LNCaP clone FGC (cell line): ENCODE measurements at regions not wholly inside any gene's neighbourhood (a gene's known extent, or its start where the extent isn't known, plus 50 kb on each side); places are given as distances from the start of the nearest gene placed in this dataset.

ENCODE experiments used
- DNase-seq: peaks from one replicate; pipeline ENCODE4 v3.0.0-alpha.2; 2011; ENCODE audit warnings: low read depth
- H3K4me3 ChIP-seq: 2 replicates; pipeline ENCODE4 v1.5.1; 2011; ENCODE audit warnings: mild to moderate bottlenecking, low read depth, low read length, control low read depth
- CTCF ChIP-seq: IDR thresholded peaks from 2 replicates; pipeline ENCODE4 v1.5.1; 2012; ENCODE audit warnings: mild to moderate bottlenecking; ENCODE audit not compliant: control insufficient read depth, insufficient read depth; ENCODE audit errors: extremely low read depth

GRCh38 chr4:104859601-104860237, 287.0 kb upstream of the TET2 start:
- DNase-seq = no peak
- TF ChIP-seq CTCF = no peak
- no peak overlapping the region for H3K4me3 ChIP-seq

GRCh38 chr4:104860238-104861123, 286.2 kb upstream of the TET2 start:
- TF ChIP-seq CTCF = peak; percentile 89
- no peak overlapping the region for H3K4me3 ChIP-seq
- DNase-seq = peak; percentile 52

GRCh38 chr4:104866809-104867208, 279.9 kb upstream of the TET2 start:
- DNase-seq = no peak
- TF ChIP-seq CTCF = no peak
- no peak overlapping the region for H3K4me3 ChIP-seq

- no peak overlapping the region for H3K4me3 ChIP-seq
- TF ChIP-seq CTCF = no peak
Measured at GRCh38 chr4:104868533-104868932, 278.1 kb upstream of the TET2 start.

GRCh38 chr4:104868958-104869357, 277.7 kb upstream of the TET2 start:
- no peak overlapping the region for H3K4me3 ChIP-seq
- no peak for TF ChIP-seq CTCF
- DNase-seq = no peak

More at GRCh38 chr4:104868533-104868932, 278.1 kb upstream of the TET2 start:
- no peak for DNase-seq

GRCh38 chr4:104869831-104870230, 276.8 kb upstream of the TET2 start:
- DNase-seq = no peak
- TF ChIP-seq CTCF = no peak
- H3K4me3 ChIP-seq = no peak overlapping the region
